ENCODE measurements at regions not wholly inside any gene's neighbourhood (a gene's known extent, or its start where the extent isn't known, plus 50 kb on each side); places are given as distances from the start of the nearest gene placed in this dataset.
"Not testable (repeated sequence)": the region's sequence is repeated elsewhere in the genome, so short reads cannot be mapped to it uniquely, and the experiment has no call there.

- DNase-seq = not testable (repeated sequence)
Measured at GRCh38 chr11:3513311-3513710, 128.5 kb downstream of the ART5 start.

GRCh38 chr11:3512751-3513150 lies 129.0 kb downstream of the ART5 start:
- not testable (repeated sequence) for DNase-seq

- DNase-seq = peak; percentile 72
Measured at GRCh38 chr11:3512133-3512703, 129.6 kb downstream of the ART5 start.

DNA sequence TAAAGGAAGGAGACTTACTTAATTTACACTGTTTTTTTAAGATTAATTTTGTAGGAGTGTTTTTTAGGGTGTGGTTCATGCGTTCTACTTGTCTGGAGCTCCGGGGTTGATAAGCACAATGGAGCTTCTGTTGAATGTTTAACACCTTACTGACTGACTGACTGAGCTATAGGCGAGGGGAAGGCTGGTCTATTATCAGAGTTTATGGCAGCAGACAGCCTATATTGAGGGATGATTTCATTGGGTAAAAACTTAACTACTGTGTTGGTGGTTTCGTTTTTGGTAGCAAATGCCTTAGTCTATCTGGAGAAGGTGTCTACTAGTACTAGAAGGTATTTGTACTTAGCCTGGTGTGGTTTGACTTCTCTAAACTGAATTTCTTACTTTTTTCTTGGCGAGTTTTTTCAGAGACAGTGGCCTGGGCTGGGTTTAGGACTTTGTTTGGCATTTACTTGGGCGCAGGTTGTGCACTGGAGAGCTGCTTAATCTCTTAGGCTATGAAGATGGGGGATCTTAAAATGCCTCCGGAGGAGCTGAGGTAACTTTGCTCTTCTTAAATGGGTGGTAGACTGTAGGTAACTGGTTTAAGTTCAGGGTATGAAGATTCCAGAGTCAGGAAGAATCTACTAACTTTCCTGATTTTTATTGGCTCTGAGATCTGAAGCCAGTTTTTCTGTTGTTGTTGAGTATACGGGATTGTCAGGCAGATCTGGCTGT lies 130.2 kb downstream of the ART5 start:
- peak; percentile 20 for DNase-seq

DNA sequence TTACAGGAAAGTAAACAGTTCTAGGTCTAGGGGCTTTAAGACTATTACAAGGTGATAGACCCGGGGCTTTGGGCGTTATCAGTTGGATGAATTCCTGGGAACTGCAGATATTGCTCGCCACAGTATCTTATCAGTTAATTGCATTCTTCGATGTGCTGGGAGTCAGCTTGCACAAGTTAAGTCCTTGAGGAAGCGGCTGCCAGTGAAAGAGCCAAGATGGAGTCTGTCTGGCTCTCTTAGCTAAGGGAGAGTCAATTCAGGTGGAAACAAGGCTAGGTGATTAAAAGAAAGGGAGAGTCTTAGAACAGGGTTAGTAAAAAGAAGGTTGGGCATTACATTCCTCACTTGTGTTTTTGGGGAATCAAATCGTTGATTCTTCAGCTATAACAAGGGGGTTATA lies 130.6 kb upstream of the ZNF195 start:
- not testable (repeated sequence) for DNase-seq

DNA sequence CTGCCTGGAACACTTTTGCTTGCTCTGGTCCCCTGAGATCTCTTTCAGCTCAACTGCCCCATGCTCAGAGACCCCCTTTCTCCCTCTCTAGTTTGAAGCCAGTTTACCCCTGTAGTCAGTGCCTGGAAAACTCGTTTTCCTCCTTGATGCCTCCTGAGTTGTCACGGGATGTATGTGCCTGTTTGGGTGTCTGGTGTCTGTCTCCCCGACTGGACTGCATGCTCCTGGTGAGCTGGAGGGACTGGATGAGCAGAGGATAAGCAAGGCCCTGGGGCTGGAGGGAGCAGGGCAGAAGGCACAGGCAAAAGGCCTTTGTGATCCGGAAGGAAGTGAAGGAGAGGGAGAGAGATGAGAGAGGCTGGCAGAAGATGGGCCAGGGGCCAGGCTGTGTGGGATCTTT lies 120.3 kb upstream of the ZNF195 start:
- DNase-seq = not testable (repeated sequence)

DNA sequence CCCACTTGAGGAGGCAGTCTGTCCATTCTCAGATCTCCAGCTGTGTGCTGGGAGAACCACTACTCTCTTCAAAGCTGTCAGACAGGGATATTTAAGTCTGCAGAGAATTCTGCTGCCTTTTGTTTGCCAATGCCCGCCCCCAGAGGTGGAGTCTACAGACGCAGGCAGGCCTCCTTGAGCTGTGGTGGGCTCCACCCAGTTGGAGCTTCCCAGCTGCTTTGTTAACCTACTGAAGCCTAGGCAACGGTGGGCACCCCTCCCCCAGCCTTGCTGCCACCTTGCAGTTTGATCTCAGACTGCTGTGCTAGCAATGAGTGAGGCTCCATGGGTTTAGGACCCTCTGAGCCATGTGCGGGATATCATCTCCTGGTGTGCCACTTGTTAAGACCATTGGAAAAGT lies 119.4 kb upstream of the ZNF195 start:
- not testable (repeated sequence) for DNase-seq

DNA sequence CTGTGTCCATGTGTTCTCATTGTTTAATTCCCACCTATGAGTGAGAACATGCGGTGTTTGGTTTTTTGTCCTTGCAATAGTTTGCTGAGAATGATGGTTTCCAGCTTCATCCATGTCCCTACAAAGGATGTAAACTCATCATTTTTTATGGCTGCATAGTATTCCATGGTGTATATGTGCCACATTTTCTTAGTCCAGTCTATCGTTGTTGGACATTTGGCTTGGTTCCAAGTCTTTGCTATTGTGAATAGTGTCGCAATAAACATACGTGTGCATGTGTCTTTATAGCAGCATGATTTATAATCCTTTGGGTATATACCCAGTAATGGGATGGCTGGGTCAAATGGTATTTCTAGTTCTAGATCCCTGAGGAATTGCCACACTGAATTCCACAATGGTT lies 114.2 kb upstream of the ZNF195 start:
- not testable (repeated sequence) for DNase-seq

GRCh38 chr11:3488003-3488402 lies 109.1 kb upstream of the ZNF195 start:
- not testable (repeated sequence) for DNase-seq

GRCh38 chr11:3485737-3486136 lies 106.8 kb upstream of the ZNF195 start:
- DNase-seq = not testable (repeated sequence)

DNA sequence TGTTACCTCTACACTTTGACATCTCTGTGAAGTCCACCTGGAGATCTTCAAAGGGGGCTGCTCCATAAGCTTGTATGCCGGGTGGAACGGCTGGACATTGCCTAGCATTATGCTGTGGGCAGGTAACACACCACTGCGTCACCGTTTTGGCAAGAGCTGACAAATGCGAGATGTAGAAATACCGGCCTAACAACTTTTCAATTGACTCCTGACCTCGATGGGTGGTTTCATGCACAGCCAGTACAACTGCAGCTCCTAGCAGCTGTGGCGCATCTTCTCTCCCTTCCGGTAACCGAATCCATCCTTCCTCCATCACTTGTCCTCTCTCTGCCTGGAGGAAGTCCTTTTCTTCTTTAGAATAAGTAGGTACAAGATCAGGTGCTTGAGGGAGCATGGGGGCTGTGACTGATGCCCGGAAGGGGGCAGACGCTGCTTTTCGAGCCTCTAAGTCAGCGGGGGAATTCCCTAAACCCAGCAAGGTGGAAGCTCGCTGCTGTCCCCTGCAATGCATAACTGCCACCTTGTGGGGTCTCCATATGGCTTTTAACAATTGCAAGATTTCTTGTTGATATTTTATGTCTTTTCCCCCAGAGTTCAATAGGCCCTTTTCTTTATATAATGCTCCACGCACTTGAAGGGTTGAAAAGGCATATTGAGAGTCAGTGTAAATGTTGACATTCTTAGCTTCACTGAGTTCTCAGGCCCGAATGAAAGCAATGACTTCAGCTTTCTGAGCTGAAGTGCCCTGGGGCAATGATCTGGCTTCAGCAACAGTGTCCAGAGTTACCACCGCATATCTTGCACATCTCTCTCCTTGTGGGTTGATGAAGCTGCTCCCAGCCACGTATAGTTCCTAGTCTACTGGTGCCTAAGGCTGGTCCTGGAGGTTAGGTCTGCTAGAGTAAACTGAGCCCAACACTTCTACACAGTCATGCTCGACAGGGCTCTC lies 98.3 kb upstream of the ZNF195 start:
- not testable (repeated sequence) for DNase-seq

- not testable (repeated sequence) for DNase-seq
Measured at GRCh38 chr11:3476084-3476936, 97.4 kb upstream of the ZNF195 start.

GRCh38 chr11:3468963-3469362 lies 90.0 kb upstream of the ZNF195 start:
- not testable (repeated sequence) for DNase-seq

DNA sequence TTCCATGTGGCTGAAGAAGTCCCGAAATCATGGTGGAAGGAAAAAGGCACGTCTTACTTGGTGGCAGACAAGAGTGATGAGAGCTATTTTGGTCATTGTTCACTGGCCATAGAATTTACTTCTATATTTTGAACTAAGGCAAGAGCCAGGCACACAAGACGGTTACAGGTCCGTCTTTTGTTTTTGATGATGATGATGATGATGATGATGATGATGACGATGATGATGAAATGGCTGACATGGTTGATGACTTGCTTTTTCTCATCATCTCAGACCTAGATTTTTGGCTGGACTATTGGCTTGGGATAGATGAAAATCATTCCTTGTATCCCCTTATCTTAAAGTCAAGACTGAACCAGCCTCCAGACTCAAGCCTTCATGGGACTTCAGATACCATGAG lies 88.7 kb upstream of the ZNF195 start:
- not testable (repeated sequence) for DNase-seq

DNA sequence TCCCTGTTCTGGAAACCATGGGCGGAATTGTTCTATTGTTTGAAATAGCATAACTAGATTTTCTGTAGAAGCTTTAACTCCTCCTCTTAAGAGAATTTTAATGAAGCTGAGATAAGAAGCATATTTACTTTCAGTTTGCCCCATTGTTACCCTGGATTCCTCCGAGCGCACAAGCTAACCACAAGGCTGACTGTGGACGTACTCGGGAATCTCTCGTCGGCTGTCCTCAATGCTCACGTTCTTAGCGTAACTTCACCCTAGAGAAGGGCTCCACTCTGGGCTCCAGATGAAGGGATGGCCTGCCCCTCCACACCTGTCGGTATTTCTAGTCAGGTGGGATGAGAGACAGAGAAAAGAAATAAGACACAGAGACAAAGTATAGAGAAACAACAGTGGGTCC lies 76.7 kb upstream of the ZNF195 start:
- not testable (repeated sequence) for DNase-seq

DNA sequence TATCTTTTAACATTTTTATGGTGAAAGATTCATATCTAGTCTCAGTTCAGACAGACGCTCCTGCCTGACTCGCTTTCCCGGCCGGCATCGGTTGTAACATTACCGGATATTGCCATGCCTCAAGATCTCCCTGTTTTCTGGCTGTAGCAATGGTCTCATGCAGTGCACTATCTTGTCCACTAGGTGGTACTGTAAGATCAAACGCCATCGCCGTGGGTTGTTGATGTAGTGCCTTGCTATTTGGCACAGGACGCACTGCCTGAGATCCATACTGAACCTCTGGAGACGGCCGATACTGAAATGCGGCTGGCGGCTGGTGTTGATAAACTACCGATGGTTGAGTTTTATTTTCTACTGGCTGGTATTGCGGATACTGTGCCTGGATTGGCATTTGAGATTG lies 75.9 kb upstream of the ZNF195 start:
- DNase-seq = peak; percentile 58

- DNase-seq = not testable (repeated sequence)
Measured at GRCh38 chr11:3453596-3454256, 74.8 kb upstream of the ZNF195 start.

DNA sequence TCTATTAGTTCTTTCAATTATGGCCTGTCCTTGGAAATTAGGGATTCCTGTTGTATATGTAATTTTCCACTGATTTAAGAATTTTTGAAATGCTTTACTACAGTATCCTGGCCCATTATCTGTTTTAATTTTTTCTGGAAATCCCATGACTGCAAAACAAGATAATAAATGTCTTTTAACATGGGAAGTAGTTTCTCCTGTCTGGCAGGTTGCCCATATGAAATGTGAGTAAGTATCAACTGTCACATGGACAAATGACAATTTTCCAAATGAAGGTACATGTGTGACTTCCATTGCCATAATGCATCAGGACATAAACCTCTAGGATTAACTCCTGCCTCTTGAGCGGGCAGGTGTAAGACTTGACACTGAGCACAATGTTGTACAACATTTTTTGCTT lies 71.9 kb upstream of the ZNF195 start:
- not testable (repeated sequence) for DNase-seq

DNA sequence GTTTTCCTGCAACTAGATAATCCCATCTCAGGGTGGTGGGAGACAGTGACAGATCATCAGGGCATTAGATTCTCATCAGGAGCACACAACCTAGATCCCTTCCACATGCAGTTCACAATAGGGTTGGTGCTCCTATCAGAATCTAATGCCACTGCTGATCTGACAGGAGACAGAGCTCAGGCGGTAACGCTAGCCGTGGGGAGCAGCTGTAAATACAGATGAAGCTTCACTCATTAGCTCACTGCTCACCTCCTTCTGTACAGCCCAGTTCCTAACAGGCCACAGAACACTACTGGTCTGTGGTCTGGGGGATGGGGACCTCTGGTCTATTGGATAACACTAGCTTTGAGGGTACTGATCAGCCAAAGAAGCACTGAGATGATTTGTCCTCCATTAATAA lies 66.6 kb upstream of the ZNF195 start:
- not testable (repeated sequence) for DNase-seq

DNA sequence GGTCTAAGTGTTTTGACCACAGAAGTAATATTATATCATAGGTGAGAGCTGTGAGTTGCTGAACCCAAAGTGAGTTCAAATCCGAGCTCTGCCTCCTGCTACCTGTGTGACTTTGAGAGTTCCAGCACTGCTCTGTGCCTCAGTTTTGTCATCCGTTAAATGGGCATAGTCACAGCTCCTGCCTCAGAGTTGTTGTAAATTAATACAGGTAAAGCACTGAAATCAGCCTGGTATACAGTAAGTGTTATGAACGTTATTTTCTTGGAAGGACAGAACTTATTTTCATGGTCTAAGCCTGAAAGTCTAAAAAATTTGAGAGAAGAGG lies 65.4 kb upstream of the ZNF195 start:
- not testable (repeated sequence) for DNase-seq

GRCh38 chr11:3443700-3444419 lies 64.9 kb upstream of the ZNF195 start:
- DNase-seq = not testable (repeated sequence)

All from activated CD4-positive, alpha-beta T cell treated with anti-CD3 and anti-CD28 coated beads, Interleukin-2, amount 50 U/mL, for 16 hours (primary cell).